ENCODE measurements at regions not wholly inside any gene's neighbourhood (a gene's known extent, or its start where the extent isn't known, plus 50 kb on each side); places are given as distances from the start of the nearest gene placed in this dataset.

DNA sequence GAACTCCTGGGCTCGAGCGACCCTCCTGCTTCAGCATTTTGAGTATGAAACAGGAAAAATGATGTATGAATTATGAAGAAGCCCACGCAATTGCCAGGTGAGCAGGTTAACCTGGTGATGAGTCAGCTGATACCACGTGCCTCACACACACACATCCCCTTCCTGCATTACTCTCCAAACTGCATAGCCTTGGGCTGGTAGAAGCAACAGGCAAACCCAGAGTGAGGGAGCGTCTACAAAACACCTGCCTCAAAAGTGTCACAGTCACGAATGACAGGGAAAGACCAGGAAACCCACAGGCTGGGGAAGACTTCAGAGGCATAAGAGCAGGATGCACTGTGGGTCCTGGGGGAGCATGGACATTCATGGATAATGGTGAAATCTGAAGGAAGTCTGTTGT is 192.8 kb upstream of the IRS2 start:
- TF ChIP-seq, protein P1, sequence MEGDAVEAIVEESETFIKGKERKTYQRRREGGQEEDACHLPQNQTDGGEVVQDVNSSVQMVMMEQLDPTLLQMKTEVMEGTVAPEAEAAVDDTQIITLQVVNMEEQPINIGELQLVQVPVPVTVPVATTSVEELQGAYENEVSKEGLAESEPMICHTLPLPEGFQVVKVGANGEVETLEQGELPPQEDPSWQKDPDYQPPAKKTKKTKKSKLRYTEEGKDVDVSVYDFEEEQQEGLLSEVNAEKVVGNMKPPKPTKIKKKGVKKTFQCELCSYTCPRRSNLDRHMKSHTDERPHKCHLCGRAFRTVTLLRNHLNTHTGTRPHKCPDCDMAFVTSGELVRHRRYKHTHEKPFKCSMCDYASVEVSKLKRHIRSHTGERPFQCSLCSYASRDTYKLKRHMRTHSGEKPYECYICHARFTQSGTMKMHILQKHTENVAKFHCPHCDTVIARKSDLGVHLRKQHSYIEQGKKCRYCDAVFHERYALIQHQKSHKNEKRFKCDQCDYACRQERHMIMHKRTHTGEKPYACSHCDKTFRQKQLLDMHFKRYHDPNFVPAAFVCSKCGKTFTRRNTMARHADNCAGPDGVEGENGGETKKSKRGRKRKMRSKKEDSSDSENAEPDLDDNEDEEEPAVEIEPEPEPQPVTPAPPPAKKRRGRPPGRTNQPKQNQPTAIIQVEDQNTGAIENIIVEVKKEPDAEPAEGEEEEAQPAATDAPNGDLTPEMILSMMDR (IDR thresholded peaks at IDR 0.05): no peak
- TF ChIP-seq ELF1 (IDR thresholded peaks at IDR 0.05) (no peak), EZH2phosphoT487 (IDR thresholded peaks at IDR 0.05; ENCODE audit: borderline replicate concordance, low read depth) (no peak), EP300 (IDR thresholded peaks at IDR 0.05; ENCODE audit: borderline replicate concordance in 1 of 2, low read depth in 1 of 2, low read length in 1 of 2) (no peak), USF2 (IDR thresholded peaks at IDR 0.05; ENCODE audit: borderline replicate concordance, low read depth, low read length) (no peak), FOXJ3 (CRISPR knock-in tag; IDR thresholded peaks at IDR 0.05) (no peak)
